MM.1S (cell line): ENCODE measurements at regions not wholly inside any gene's neighbourhood (a gene's known extent, or its start where the extent isn't known, plus 50 kb on each side); places are given as distances from the start of the nearest gene placed in this dataset.

Experiments
- DNase-seq: peaks from one replicate; pipeline ENCODE4 v3.0.0-alpha.2; 2015
- H2AFZ ChIP-seq: fragments of 300-600 bp; sonication (generic); 2 replicates; pipeline ENCODE4 v1.6.0; 2016; ENCODE audit warnings: antibody characterized with exemption, low read length
- H3F3A ChIP-seq: fragments of 300-600 bp; sonication (generic); 2 replicates; pipeline ENCODE4 v1.6.1; 2016; ENCODE audit warnings: mild to moderate bottlenecking, antibody characterized with exemption, low read length, moderate library complexity, mixed read lengths; ENCODE audit not compliant: insufficient read depth
- H3K27ac ChIP-seq: fragments of 300-600 bp; sonication (generic); 2 replicates; pipeline ENCODE4 v1.5.1; 2016; ENCODE audit warnings: mild to moderate bottlenecking, low read length
- H3K27me3 ChIP-seq: fragments of 300-600 bp; sonication (generic); replicated peaks from 2 replicates; pipeline ENCODE4 v1.6.0; 2016; ENCODE audit warnings: low read length; ENCODE audit not compliant: insufficient read depth
- H3K36me3 ChIP-seq: fragments of 300-600 bp; sonication (generic); replicated peaks from 2 replicates; pipeline ENCODE4 v1.6.1; 2016; ENCODE audit warnings: mild to moderate bottlenecking, low read length, mixed read lengths; ENCODE audit not compliant: insufficient read depth
- H3K4me1 ChIP-seq: fragments of 300-600 bp; sonication (generic); 2 replicates; pipeline ENCODE4 v1.6.1; 2016; ENCODE audit warnings: low read length, mixed read lengths
- H3K4me2 ChIP-seq: fragments of 300-600 bp; sonication (generic); 2 replicates; pipeline ENCODE4 v1.6.0; 2016; ENCODE audit warnings: low read depth, low read length
- H3K4me3 ChIP-seq: fragments of 300-600 bp; sonication (generic); 2 replicates; pipeline ENCODE4 v1.5.1; 2016; ENCODE audit warnings: low read length, mixed read lengths
- H3K79me2 ChIP-seq: fragments of 300-600 bp; sonication (generic); 2 replicates; pipeline ENCODE4 v1.6.1; 2016; ENCODE audit warnings: mixed run types, low read length, mixed read lengths
- H3K9ac ChIP-seq: fragments of 300-600 bp; sonication (generic); 2 replicates; pipeline ENCODE4 v1.6.1; 2016; ENCODE audit warnings: low read length, mixed read lengths
- H3K9me2 ChIP-seq: fragments of 300-600 bp; sonication (generic); replicated peaks from 2 replicates; pipeline ENCODE4 v1.6.1; 2016; ENCODE audit warnings: mild to moderate bottlenecking, low read length, mixed read lengths; ENCODE audit not compliant: insufficient read depth
- H3K9me3 ChIP-seq: fragments of 300-600 bp; sonication (generic); replicated peaks from 2 replicates; pipeline ENCODE4 v1.6.1; 2016; ENCODE audit warnings: mild to moderate bottlenecking, low read length, mixed read lengths; ENCODE audit not compliant: insufficient read depth
- H4K20me1 ChIP-seq: fragments of 300-600 bp; sonication (generic); 2 replicates; pipeline ENCODE4 v1.6.1; 2016; ENCODE audit warnings: mild to moderate bottlenecking, low read length, moderate library complexity, mixed read lengths; ENCODE audit not compliant: insufficient read depth
- EZH2 ChIP-seq: fragments of 300-600 bp; sonication (generic); optimal IDR thresholded peaks from 2 replicates; pipeline ENCODE3; 2017; ENCODE audit warnings: low read depth, mild to moderate bottlenecking, antibody characterized with exemption, low read length, mixed read lengths
- EZH2phosphoT487 ChIP-seq: fragments of 300-600 bp; sonication (generic); IDR thresholded peaks from 2 replicates; pipeline ENCODE4 v1.6.1; 2018; ENCODE audit warnings: antibody characterized with exemption, low read length
- TF ChIP-seq, protein P1 (sequence below): fragments of 300-600 bp; sonication (generic); IDR thresholded peaks from 2 replicates; pipeline ENCODE4 v1.5.1; 2016; ENCODE audit warnings: antibody characterized with exemption, low read length, mixed read lengths

GRCh38 chr10:61067671-61068336 lies 123.8 kb upstream of the RHOBTB1 start:
- no peak overlapping the region for H3K9ac ChIP-seq

GRCh38 chr10:61066661-61067344 lies 122.8 kb upstream of the RHOBTB1 start:
- H3K4me1 ChIP-seq, result no peaks in the 10 kb centered on the region
- DNase-seq, result no peak
- H3K79me2 ChIP-seq, result no peaks in the 10 kb centered on the region
- H3K27ac ChIP-seq, result no peak overlapping the region
- H4K20me1 ChIP-seq, result no peaks in the 10 kb centered on the region
- no peaks in the 10 kb centered on the region for H3K27me3 ChIP-seq
- no peak overlapping the region for H3K4me2 ChIP-seq
- H3K9ac ChIP-seq, result no peak overlapping the region
- no peaks in the 10 kb centered on the region for H3F3A ChIP-seq
- H3K9me2 ChIP-seq, result no peaks in the 10 kb centered on the region
- no peak overlapping the region for H3K4me3 ChIP-seq
- H2AFZ ChIP-seq, result no peak overlapping the region
- H3K9me3 ChIP-seq, result no peaks in the 10 kb centered on the region
- no peaks in the 10 kb centered on the region for H3K36me3 ChIP-seq
- TF ChIP-seq, protein P1, sequence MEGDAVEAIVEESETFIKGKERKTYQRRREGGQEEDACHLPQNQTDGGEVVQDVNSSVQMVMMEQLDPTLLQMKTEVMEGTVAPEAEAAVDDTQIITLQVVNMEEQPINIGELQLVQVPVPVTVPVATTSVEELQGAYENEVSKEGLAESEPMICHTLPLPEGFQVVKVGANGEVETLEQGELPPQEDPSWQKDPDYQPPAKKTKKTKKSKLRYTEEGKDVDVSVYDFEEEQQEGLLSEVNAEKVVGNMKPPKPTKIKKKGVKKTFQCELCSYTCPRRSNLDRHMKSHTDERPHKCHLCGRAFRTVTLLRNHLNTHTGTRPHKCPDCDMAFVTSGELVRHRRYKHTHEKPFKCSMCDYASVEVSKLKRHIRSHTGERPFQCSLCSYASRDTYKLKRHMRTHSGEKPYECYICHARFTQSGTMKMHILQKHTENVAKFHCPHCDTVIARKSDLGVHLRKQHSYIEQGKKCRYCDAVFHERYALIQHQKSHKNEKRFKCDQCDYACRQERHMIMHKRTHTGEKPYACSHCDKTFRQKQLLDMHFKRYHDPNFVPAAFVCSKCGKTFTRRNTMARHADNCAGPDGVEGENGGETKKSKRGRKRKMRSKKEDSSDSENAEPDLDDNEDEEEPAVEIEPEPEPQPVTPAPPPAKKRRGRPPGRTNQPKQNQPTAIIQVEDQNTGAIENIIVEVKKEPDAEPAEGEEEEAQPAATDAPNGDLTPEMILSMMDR, result no peak
- TF ChIP-seq EZH2 (no peak), EZH2phosphoT487 (no peak)

More at GRCh38 chr10:61067671-61068336, 123.8 kb upstream of the RHOBTB1 start:
- no peaks in the 10 kb centered on the region for H3F3A ChIP-seq
- no peaks in the 10 kb centered on the region for H3K79me2 ChIP-seq
- H3K4me3 ChIP-seq, result no peak overlapping the region
- DNase-seq, result no peak
- H3K9me2 ChIP-seq, result no peaks in the 10 kb centered on the region
- H3K9me3 ChIP-seq, result no peaks in the 10 kb centered on the region
- no peaks in the 10 kb centered on the region for H3K36me3 ChIP-seq
- H3K27ac ChIP-seq, result no peak overlapping the region
- H3K4me1 ChIP-seq, result no peaks in the 10 kb centered on the region
- H4K20me1 ChIP-seq, result no peaks in the 10 kb centered on the region
- H3K4me2 ChIP-seq, result no peak overlapping the region
- no peak overlapping the region for H2AFZ ChIP-seq
- TF ChIP-seq EZH2phosphoT487, result no peak
- TF ChIP-seq, protein P1, result no peak
- no peak for TF ChIP-seq EZH2
- no peaks in the 10 kb centered on the region for H3K27me3 ChIP-seq

DNA sequence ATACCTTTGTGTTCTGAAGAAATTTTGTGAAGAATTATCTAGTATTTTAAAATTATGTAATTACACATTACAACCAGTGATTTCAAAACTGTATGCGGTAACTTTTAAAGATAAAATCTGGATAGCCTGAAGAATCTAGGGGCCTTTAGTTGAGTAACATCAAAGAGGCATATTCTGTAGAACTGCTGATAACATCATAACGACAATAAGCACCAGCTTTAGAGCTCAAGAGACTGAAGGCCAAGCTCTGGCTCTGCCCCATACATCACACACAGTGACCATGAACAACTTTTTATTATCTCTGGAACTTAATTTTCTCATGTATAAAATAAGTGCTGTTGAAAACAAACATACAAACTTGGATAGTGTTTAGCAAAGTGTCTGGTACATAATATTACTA lies 121.1 kb upstream of the RHOBTB1 start:
- Histone ChIP-seq H3K36me3 (no peaks in the 10 kb centered on the region), H3K9ac (no peak overlapping the region), H2AFZ (no peak overlapping the region), H3K4me3 (no peak overlapping the region), H3K4me1 (no peaks in the 10 kb centered on the region), H3K4me2 (no peak overlapping the region), H3K79me2 (no peaks in the 10 kb centered on the region), H3F3A (no peaks in the 10 kb centered on the region), H4K20me1 (no peaks in the 10 kb centered on the region), H3K9me3 (no peaks in the 10 kb centered on the region), H3K9me2 (no peaks in the 10 kb centered on the region), H3K27ac (no peak overlapping the region), H3K27me3 (no peaks in the 10 kb centered on the region)
- TF ChIP-seq, protein P1, result no peak
- no peak for TF ChIP-seq EZH2
- no peak for DNase-seq
